ENCODE measurements at regions not wholly inside any gene's neighbourhood (a gene's known extent, or its start where the extent isn't known, plus 50 kb on each side); places are given as distances from the start of the nearest gene placed in this dataset.

DNA sequence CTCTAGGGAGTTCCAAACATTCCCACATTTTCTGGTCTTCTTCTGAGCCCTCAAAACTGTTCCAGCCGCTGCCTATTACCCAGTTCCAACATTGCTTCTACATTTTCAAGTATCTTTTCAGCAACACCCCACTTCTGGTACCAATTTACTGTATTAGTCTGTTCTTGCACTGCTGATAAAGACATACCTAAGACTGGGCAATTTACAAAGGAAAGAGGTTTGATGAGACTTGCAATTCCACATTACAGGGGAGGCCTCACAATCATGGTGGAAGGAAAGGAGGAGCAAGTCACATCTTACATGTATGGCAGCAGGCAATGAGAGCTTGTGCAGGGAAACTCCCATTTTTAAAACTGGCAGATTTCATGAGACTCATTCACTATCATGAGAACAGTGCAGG lies 629.1 kb upstream of the NR2F2 start:
- peaks cover 9% of the 10 kb centered on the region for H3K36me3 Mint-ChIP-seq (ENCODE audit: unreplicated experiment)
- H3K27ac Mint-ChIP-seq (ENCODE audit: unreplicated experiment): no peak overlapping the region
- peaks cover 6% of the 10 kb centered on the region for H3K9me3 Mint-ChIP-seq (ENCODE audit: unreplicated experiment)
- DNase-seq: no peak
- no peaks in the 10 kb centered on the region for H3K4me1 Mint-ChIP-seq (ENCODE audit: low read depth, unreplicated experiment)
- H3K27me3 Mint-ChIP-seq (ENCODE audit: unreplicated experiment): no peaks in the 10 kb centered on the region
- H3K4me3 Mint-ChIP-seq (ENCODE audit: unreplicated experiment): no peak overlapping the region
- TF ChIP-seq, protein P1, sequence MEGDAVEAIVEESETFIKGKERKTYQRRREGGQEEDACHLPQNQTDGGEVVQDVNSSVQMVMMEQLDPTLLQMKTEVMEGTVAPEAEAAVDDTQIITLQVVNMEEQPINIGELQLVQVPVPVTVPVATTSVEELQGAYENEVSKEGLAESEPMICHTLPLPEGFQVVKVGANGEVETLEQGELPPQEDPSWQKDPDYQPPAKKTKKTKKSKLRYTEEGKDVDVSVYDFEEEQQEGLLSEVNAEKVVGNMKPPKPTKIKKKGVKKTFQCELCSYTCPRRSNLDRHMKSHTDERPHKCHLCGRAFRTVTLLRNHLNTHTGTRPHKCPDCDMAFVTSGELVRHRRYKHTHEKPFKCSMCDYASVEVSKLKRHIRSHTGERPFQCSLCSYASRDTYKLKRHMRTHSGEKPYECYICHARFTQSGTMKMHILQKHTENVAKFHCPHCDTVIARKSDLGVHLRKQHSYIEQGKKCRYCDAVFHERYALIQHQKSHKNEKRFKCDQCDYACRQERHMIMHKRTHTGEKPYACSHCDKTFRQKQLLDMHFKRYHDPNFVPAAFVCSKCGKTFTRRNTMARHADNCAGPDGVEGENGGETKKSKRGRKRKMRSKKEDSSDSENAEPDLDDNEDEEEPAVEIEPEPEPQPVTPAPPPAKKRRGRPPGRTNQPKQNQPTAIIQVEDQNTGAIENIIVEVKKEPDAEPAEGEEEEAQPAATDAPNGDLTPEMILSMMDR (IDR thresholded peaks at IDR 0.05; ENCODE audit: partially characterized antibody, unreplicated experiment): no peak

DNA sequence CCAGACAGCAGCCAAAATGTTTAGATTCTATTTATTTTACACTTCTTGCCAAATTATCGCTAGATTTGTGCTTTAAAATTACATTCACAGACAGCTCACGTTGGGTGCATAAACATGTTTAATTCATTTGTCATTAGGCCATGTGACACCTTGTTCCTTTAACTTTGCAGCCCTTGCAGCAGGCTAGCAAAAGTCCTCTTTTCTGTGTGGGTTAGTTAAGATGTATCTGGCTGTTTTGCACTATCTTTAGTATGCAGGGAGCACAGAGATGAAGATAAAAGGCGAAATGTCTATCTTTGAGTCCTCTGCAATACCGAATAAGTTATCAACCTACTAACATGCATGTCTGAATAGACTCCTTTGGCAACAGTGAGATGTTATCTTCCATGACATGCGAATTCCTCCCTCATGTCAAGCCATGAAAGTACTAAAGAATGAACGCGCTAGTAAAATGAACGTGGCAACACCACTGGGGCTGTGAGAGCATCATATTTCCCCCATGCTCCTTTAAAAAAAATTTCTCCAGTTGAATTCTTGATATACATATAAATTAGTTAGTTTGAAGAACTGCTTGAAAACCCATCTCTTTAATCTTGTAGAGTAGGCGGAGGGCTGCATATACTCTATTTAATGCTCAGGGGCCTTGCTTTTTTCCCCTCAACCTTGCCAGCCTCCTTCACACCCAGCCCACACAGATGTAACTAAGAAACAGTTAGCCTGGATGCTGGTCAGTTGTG lies 620.4 kb upstream of the NR2F2 start:
- no peak overlapping the region for H3K27ac Mint-ChIP-seq (ENCODE audit: unreplicated experiment)
- H3K9me3 Mint-ChIP-seq (ENCODE audit: unreplicated experiment): no peaks in the 10 kb centered on the region
- H3K27me3 Mint-ChIP-seq (ENCODE audit: unreplicated experiment): no peaks in the 10 kb centered on the region
- H3K4me3 Mint-ChIP-seq (ENCODE audit: unreplicated experiment): no peak overlapping the region
- H3K4me1 Mint-ChIP-seq (ENCODE audit: low read depth, unreplicated experiment): no peaks in the 10 kb centered on the region
- H3K36me3 Mint-ChIP-seq (ENCODE audit: unreplicated experiment): no peaks in the 10 kb centered on the region
- TF ChIP-seq, protein P1 (IDR thresholded peaks at IDR 0.05; ENCODE audit: partially characterized antibody, unreplicated experiment): no peak
- DNase-seq: no peak

DNA sequence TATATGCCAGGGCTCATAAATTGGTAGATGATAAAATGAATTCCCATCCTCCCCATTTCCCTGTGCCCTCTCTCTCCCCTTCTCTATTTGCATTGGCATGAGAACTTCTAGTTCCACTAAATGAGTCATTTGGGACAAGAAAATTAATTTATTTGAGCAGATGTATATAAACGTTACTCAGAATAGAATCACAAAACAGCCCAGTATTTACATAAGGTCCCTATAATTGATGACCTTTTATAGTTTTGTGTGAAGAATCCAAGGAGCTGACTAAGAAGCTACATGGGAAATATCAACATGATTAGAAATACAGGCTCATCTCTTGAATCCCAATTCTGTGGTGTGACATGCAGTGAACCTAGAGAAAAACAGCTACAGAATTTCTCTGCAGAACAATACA lies 617.7 kb upstream of the NR2F2 start:
- no peaks in the 10 kb centered on the region for H3K9me3 Mint-ChIP-seq (ENCODE audit: unreplicated experiment)
- no peaks in the 10 kb centered on the region for H3K36me3 Mint-ChIP-seq (ENCODE audit: unreplicated experiment)
- H3K4me1 Mint-ChIP-seq (ENCODE audit: low read depth, unreplicated experiment): no peaks in the 10 kb centered on the region

DNA sequence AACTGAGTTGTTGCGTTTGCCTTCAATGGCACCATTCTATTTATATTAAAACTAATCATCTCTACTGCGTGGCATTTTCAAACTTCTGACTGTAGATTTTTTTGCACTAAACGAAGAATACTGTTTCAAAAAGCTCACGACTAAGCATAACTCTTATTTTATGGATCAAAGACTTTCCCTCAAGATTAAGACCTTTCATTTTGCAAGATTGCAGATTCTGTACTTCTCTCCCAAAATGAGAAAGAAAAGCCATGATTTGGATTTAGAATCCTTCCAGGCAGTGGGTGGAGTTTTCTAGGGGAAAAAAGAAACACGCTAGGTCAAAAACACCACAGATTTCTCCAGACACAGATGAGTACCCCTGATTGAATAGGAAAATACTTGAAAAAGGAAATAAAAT lies 617.2 kb upstream of the NR2F2 start:
- TF ChIP-seq, protein P1 (IDR thresholded peaks at IDR 0.05; ENCODE audit: partially characterized antibody, unreplicated experiment): no peak
- no peaks in the 10 kb centered on the region for H3K36me3 Mint-ChIP-seq (ENCODE audit: unreplicated experiment)
- no peaks in the 10 kb centered on the region for H3K9me3 Mint-ChIP-seq (ENCODE audit: unreplicated experiment)
- H3K27ac Mint-ChIP-seq (ENCODE audit: unreplicated experiment): no peak overlapping the region
- no peak overlapping the region for H3K4me3 Mint-ChIP-seq (ENCODE audit: unreplicated experiment)
- no peaks in the 10 kb centered on the region for H3K27me3 Mint-ChIP-seq (ENCODE audit: unreplicated experiment)
- no peak for DNase-seq
- H3K4me1 Mint-ChIP-seq (ENCODE audit: low read depth, unreplicated experiment): no peaks in the 10 kb centered on the region

More for the DNA sequence above, 617.7 kb upstream of the NR2F2 start:
- Mint-ChIP-seq H3K27me3 (ENCODE audit: unreplicated experiment) (no peaks in the 10 kb centered on the region), H3K4me3 (ENCODE audit: unreplicated experiment) (no peak overlapping the region), H3K27ac (ENCODE audit: unreplicated experiment) (no peak overlapping the region)
- DNase-seq: no peak
- TF ChIP-seq, protein P1 (IDR thresholded peaks at IDR 0.05; ENCODE audit: partially characterized antibody, unreplicated experiment): no peak

DNA sequence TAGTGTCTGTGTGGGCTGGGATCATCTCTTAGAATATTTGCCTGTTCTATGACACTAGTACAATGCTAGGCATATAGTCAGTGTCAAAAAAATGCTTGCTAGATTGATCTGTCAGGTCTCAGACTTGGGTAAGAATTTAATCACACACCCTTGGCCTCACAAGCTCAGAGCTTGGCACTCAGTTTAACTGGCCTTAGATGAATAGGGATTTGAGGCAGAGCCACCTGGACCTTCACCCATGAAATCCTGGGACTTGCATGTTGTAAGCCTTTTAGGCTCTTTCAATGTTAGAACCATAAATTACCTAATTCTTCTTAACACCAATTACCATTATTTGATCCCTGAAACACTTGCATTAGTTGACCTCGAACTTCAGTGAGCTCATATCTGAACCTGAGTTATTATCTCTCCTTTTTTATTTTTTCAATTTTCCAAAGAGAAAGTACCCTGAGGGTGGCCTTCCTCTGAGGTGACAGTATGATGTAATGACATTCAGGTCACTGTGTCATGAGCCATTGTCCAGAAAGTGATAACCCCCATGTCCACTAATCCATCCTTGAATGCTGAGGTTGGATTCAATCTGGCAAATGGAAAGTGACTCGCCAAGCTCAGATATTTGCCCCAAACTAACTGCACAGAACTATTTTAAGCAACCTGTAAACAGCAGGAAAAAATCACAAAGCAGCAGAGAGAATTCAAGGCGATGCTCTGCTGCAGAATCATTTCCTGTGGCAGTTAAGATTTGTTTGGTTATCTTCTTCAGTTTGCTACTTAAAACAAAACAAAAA lies 615.2 kb upstream of the NR2F2 start:
- Mint-ChIP-seq H3K27me3 (ENCODE audit: unreplicated experiment) (no peaks in the 10 kb centered on the region), H3K9me3 (ENCODE audit: unreplicated experiment) (no peaks in the 10 kb centered on the region), H3K36me3 (ENCODE audit: unreplicated experiment) (no peaks in the 10 kb centered on the region), H3K4me1 (ENCODE audit: low read depth, unreplicated experiment) (no peaks in the 10 kb centered on the region), H3K4me3 (ENCODE audit: unreplicated experiment) (no peak overlapping the region), H3K27ac (ENCODE audit: unreplicated experiment) (no peak overlapping the region)
- TF ChIP-seq, protein P1 (IDR thresholded peaks at IDR 0.05; ENCODE audit: partially characterized antibody, unreplicated experiment): no peak
- DNase-seq: no peak

Measured in glutamatergic neuron (in vitro differentiated cells).